ENCODE measurements at regions not wholly inside any gene's neighbourhood (a gene's known extent, or its start where the extent isn't known, plus 50 kb on each side); places are given as distances from the start of the nearest gene placed in this dataset.
A peak's percentile ranks its signal among the peaks of the same experiment; 100 is the strongest.

DNA sequence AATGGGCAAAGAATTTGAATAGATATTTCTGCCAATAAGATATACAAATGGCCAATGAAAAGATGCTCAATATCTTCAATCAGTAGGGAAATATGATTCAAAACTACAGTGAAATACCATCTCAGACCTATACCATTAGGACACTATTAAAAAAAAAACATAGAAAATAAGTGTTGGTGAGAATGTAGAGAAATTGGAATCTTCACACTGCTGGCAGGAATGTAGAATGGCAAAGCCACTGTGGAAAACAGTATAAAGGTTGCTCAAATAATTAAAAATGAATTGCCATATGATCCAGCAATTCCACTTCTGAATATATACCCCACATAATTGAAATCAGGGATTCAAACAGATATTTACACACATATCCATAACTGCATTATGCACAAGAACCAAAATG lies 88.1 kb upstream of the STARD13 start:
- Histone ChIP-seq H3K4me3 (ENCODE audit: low read depth, low read length) (no peak overlapping the region), H3K27ac (ENCODE audit: low read depth, low read length) (no peak overlapping the region), H3K9me3 (ENCODE audit: control insufficient read depth, insufficient read depth, low read length) (no peaks in the 10 kb centered on the region), H3K9ac (ENCODE audit: low read depth, low read length) (no peak overlapping the region), H3K36me3 (ENCODE audit: control insufficient read depth, insufficient read depth, low read length) (no peaks in the 10 kb centered on the region), H3K4me1 (ENCODE audit: control insufficient read depth, insufficient read depth, low read length) (no peaks in the 10 kb centered on the region), H3K27me3 (ENCODE audit: control insufficient read depth, insufficient read depth, low read length) (no peaks in the 10 kb centered on the region)

DNA sequence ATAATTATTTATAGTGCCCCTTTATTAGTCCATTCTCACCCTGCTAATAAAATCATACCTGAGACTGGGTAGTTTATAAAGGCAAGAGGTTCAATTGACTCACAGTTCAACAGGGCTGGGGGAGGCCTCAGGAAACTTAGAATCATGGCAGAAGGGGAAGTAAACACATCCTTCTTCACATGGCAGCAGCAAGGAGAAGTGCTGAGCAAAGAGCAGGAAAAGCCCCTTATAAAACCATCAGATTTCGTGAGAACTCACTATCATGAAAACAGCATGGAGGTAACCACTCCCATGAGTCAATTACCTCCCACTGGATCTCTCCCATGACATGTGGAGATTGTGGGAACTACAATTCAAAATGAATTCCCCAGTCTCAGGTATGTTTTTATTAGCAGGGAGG lies 89.9 kb upstream of the STARD13 start:
- Histone ChIP-seq H3K9me3 (ENCODE audit: control insufficient read depth, insufficient read depth, low read length) (no peaks in the 10 kb centered on the region), H3K27ac (ENCODE audit: low read depth, low read length) (no peak overlapping the region), H3K4me3 (ENCODE audit: low read depth, low read length) (no peak overlapping the region), H3K36me3 (ENCODE audit: control insufficient read depth, insufficient read depth, low read length) (no peaks in the 10 kb centered on the region), H3K9ac (ENCODE audit: low read depth, low read length) (no peak overlapping the region), H3K27me3 (ENCODE audit: control insufficient read depth, insufficient read depth, low read length) (no peaks in the 10 kb centered on the region), H3K4me1 (ENCODE audit: control insufficient read depth, insufficient read depth, low read length) (no peaks in the 10 kb centered on the region)

GRCh38 chr13:33376212-33376611 lies 90.7 kb upstream of the STARD13 start:
- Histone ChIP-seq H3K4me1 (ENCODE audit: control insufficient read depth, insufficient read depth, low read length) (no peaks in the 10 kb centered on the region), H3K9ac (ENCODE audit: low read depth, low read length) (no peak overlapping the region), H3K4me3 (ENCODE audit: low read depth, low read length) (no peak overlapping the region), H3K27ac (ENCODE audit: low read depth, low read length) (no peak overlapping the region), H3K9me3 (ENCODE audit: control insufficient read depth, insufficient read depth, low read length) (no peaks in the 10 kb centered on the region), H3K36me3 (ENCODE audit: control insufficient read depth, insufficient read depth, low read length) (no peaks in the 10 kb centered on the region), H3K27me3 (ENCODE audit: control insufficient read depth, insufficient read depth, low read length) (no peaks in the 10 kb centered on the region)

DNA sequence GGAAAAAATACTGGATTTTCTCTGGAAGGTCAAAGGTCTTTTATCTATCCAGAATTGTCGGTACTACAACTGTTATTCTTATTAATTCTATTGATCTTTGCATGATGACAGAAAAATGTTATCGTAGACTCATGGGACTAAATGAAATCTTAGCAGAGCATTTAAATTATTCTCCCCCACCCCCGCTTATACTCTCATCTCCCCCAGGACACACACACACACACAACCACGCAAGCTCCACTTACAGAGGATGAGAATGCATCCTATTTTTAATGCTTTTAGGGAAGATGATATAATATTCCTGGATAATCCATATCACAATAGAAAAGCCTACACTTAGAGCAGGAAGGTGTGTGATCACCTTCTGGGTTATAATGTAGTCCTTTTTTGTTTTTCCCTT lies 91.9 kb upstream of the STARD13 start:
- no peaks in the 10 kb centered on the region for H3K4me1 ChIP-seq (ENCODE audit: control insufficient read depth, insufficient read depth, low read length)
- no peak overlapping the region for H3K9ac ChIP-seq (ENCODE audit: low read depth, low read length)
- H3K36me3 ChIP-seq (ENCODE audit: control insufficient read depth, insufficient read depth, low read length), result no peaks in the 10 kb centered on the region
- no peaks in the 10 kb centered on the region for H3K9me3 ChIP-seq (ENCODE audit: control insufficient read depth, insufficient read depth, low read length)
- no peak overlapping the region for H3K27ac ChIP-seq (ENCODE audit: low read depth, low read length)
- H3K4me3 ChIP-seq (ENCODE audit: low read depth, low read length), result no peak overlapping the region
- H3K27me3 ChIP-seq (ENCODE audit: control insufficient read depth, insufficient read depth, low read length), result no peaks in the 10 kb centered on the region

- Histone ChIP-seq H3K4me3 (ENCODE audit: low read depth, low read length) (no peak overlapping the region), H3K27ac (ENCODE audit: low read depth, low read length) (no peak overlapping the region), H3K9me3 (ENCODE audit: control insufficient read depth, insufficient read depth, low read length) (no peaks in the 10 kb centered on the region), H3K9ac (ENCODE audit: low read depth, low read length) (no peak overlapping the region), H3K4me1 (ENCODE audit: control insufficient read depth, insufficient read depth, low read length) (no peaks in the 10 kb centered on the region), H3K36me3 (ENCODE audit: control insufficient read depth, insufficient read depth, low read length) (no peaks in the 10 kb centered on the region), H3K27me3 (ENCODE audit: control insufficient read depth, insufficient read depth, low read length) (no peaks in the 10 kb centered on the region)
Observed at GRCh38 chr13:33377825-33378224, 92.3 kb upstream of the STARD13 start.

- no peaks in the 10 kb centered on the region for H3K27me3 ChIP-seq (ENCODE audit: control insufficient read depth, insufficient read depth, low read length)
- peaks cover 8% of the 10 kb centered on the region for H3K4me1 ChIP-seq (ENCODE audit: control insufficient read depth, insufficient read depth, low read length)
- no peak overlapping the region for H3K9ac ChIP-seq (ENCODE audit: low read depth, low read length)
- no peak overlapping the region for H3K4me3 ChIP-seq (ENCODE audit: low read depth, low read length)
- no peak overlapping the region for H3K27ac ChIP-seq (ENCODE audit: low read depth, low read length)
- no peaks in the 10 kb centered on the region for H3K9me3 ChIP-seq (ENCODE audit: control insufficient read depth, insufficient read depth, low read length)
- no peaks in the 10 kb centered on the region for H3K36me3 ChIP-seq (ENCODE audit: control insufficient read depth, insufficient read depth, low read length)
Observed at GRCh38 chr13:33379608-33380007, 94.1 kb upstream of the STARD13 start.

DNA sequence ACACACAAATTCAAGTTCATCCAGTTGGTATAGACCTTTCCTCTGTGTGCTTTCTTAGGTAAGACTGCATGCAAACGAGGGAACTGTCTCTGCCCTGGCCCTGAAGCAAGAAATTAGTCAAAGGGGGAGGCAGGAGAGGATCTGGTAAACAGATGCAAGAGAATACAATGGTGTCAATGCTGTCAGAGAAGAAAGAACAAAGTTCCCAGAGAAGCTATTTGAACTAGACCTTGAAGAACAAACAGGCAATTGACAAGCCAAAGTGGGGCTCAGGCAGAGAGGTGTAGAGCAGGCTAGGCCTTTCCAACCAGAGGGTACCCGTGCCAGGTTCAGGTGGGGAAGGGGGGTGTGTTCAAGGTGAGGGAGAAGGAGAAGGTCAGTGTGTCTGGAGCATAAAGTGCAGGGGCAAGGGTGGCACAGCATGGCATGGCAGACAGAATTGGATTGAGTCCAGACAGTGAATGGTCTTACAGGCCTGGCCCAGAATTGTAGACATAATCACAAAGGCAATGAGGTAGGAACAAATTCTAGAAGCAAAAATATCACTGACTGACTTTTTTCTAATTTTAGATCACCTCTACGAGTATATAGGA lies 95.0 kb upstream of the STARD13 start:
- Histone ChIP-seq H3K27ac (ENCODE audit: low read depth, low read length) (no peak overlapping the region), H3K9ac (ENCODE audit: low read depth, low read length) (no peak overlapping the region)

GRCh38 chr13:33381180-33381579 lies 95.6 kb upstream of the STARD13 start:
- no peak overlapping the region for H3K4me3 ChIP-seq (ENCODE audit: low read depth, low read length)
- no peaks in the 10 kb centered on the region for H3K27me3 ChIP-seq (ENCODE audit: control insufficient read depth, insufficient read depth, low read length)
- no peak overlapping the region for H3K9ac ChIP-seq (ENCODE audit: low read depth, low read length)
- H3K27ac ChIP-seq (ENCODE audit: low read depth, low read length), result no peak overlapping the region
- no peaks in the 10 kb centered on the region for H3K36me3 ChIP-seq (ENCODE audit: control insufficient read depth, insufficient read depth, low read length)
- H3K4me1 ChIP-seq (ENCODE audit: control insufficient read depth, insufficient read depth, low read length), result peaks cover 11% of the 10 kb centered on the region
- H3K9me3 ChIP-seq (ENCODE audit: control insufficient read depth, insufficient read depth, low read length), result no peaks in the 10 kb centered on the region

More for the DNA sequence above, 95.0 kb upstream of the STARD13 start:
- H3K9me3 ChIP-seq (ENCODE audit: control insufficient read depth, insufficient read depth, low read length), result no peaks in the 10 kb centered on the region
- H3K4me3 ChIP-seq (ENCODE audit: low read depth, low read length), result no peak overlapping the region
- H3K27me3 ChIP-seq (ENCODE audit: control insufficient read depth, insufficient read depth, low read length), result no peaks in the 10 kb centered on the region
- H3K36me3 ChIP-seq (ENCODE audit: control insufficient read depth, insufficient read depth, low read length), result no peaks in the 10 kb centered on the region
- peaks cover 11% of the 10 kb centered on the region for H3K4me1 ChIP-seq (ENCODE audit: control insufficient read depth, insufficient read depth, low read length)

DNA sequence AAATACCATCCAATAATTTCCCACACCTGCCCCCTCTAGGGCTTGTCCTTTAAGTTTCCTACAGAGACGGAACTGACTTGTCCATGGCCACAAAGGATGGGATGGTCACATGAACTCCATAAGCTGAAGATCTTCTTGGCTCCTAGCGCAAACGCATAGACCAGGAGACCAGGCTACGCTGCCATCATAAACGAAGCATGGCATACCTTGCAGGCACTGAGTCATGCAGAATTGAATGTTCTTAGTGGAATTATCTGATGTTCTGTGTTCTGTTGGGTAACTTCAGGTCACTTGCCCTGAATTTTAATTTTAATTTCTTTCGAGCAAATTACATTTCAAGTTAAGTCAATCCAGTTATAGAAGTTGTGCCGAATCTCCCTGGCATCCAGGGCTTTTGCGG lies 96.4 kb upstream of the STARD13 start:
- Histone ChIP-seq H3K36me3 (ENCODE audit: control insufficient read depth, insufficient read depth, low read length) (no peaks in the 10 kb centered on the region), H3K4me1 (ENCODE audit: control insufficient read depth, insufficient read depth, low read length) (peaks cover 11% of the 10 kb centered on the region), H3K9me3 (ENCODE audit: control insufficient read depth, insufficient read depth, low read length) (no peaks in the 10 kb centered on the region), H3K4me3 (ENCODE audit: low read depth, low read length) (no peak overlapping the region), H3K9ac (ENCODE audit: low read depth, low read length) (no peak overlapping the region), H3K27ac (ENCODE audit: low read depth, low read length) (no peak overlapping the region), H3K27me3 (ENCODE audit: control insufficient read depth, insufficient read depth, low read length) (no peaks in the 10 kb centered on the region)

- Histone ChIP-seq H3K4me3 (ENCODE audit: low read depth, low read length) (no peak overlapping the region), H3K27ac (ENCODE audit: low read depth, low read length) (peak overlapping the region; percentile 4), H3K9ac (ENCODE audit: low read depth, low read length) (no peak overlapping the region), H3K9me3 (ENCODE audit: control insufficient read depth, insufficient read depth, low read length) (no peaks in the 10 kb centered on the region), H3K27me3 (ENCODE audit: control insufficient read depth, insufficient read depth, low read length) (no peaks in the 10 kb centered on the region), H3K4me1 (ENCODE audit: control insufficient read depth, insufficient read depth, low read length) (peaks cover 11% of the 10 kb centered on the region), H3K36me3 (ENCODE audit: control insufficient read depth, insufficient read depth, low read length) (no peaks in the 10 kb centered on the region)
Observed at GRCh38 chr13:33383724-33384577, 98.4 kb upstream of the STARD13 start.

GRCh38 chr13:33388286-33388998 lies 102.9 kb upstream of the STARD13 start:
- H3K27ac ChIP-seq (ENCODE audit: low read depth, low read length), result no peak overlapping the region
- no peaks in the 10 kb centered on the region for H3K9me3 ChIP-seq (ENCODE audit: control insufficient read depth, insufficient read depth, low read length)
- no peak overlapping the region for H3K4me3 ChIP-seq (ENCODE audit: low read depth, low read length)
- H3K27me3 ChIP-seq (ENCODE audit: control insufficient read depth, insufficient read depth, low read length), result no peaks in the 10 kb centered on the region
- no peak overlapping the region for H3K9ac ChIP-seq (ENCODE audit: low read depth, low read length)
- no peaks in the 10 kb centered on the region for H3K36me3 ChIP-seq (ENCODE audit: control insufficient read depth, insufficient read depth, low read length)
- H3K4me1 ChIP-seq (ENCODE audit: control insufficient read depth, insufficient read depth, low read length), result peaks cover 11% of the 10 kb centered on the region

Measured in HUES48 (cell line).